ENCODE measurements at regions not wholly inside any gene's neighbourhood (a gene's known extent, or its start where the extent isn't known, plus 50 kb on each side); places are given as distances from the start of the nearest gene placed in this dataset.

GRCh38 chr2:23009545-23010149, 375.3 kb upstream of the KLHL29 start:
- TF ChIP-seq POLR2A (IDR thresholded peaks at IDR 0.05) (no peak), CTCF (IDR thresholded peaks at IDR 0.05 in 4 of 5, conservative IDR thresholded peaks at IDR 0.05 in 1 of 5) (no peak)

All from gastrocnemius medialis (tissue), 4 donors.